Fibroblast of villous mesenchyme (primary cell): ENCODE measurements at regions not wholly inside any gene's neighbourhood (a gene's known extent, or its start where the extent isn't known, plus 50 kb on each side); places are given as distances from the start of the nearest gene placed in this dataset.

ENCODE experiments used
- DNase-seq: peaks from one replicate; pipeline ENCODE4 v3.0.0-alpha.2; 2010; ENCODE audit warnings: low read depth
- H3K4me3 ChIP-seq: 2 replicates; pipeline ENCODE4 v1.5.1; 2011; ENCODE audit warnings: low read depth, mild to moderate bottlenecking, low read length
- CTCF ChIP-seq: IDR thresholded peaks from 2 replicates; pipeline ENCODE4 v1.5.1; 2012; ENCODE audit warnings: low read depth, mild to moderate bottlenecking, low read length; ENCODE audit not compliant: insufficient read depth

GRCh38 chr22:44390613-44390970 is 77.8 kb upstream of the SHISAL1 start:
- no peak for DNase-seq
- no peak for TF ChIP-seq CTCF
- H3K4me3 ChIP-seq, result no peak overlapping the region

DNA sequence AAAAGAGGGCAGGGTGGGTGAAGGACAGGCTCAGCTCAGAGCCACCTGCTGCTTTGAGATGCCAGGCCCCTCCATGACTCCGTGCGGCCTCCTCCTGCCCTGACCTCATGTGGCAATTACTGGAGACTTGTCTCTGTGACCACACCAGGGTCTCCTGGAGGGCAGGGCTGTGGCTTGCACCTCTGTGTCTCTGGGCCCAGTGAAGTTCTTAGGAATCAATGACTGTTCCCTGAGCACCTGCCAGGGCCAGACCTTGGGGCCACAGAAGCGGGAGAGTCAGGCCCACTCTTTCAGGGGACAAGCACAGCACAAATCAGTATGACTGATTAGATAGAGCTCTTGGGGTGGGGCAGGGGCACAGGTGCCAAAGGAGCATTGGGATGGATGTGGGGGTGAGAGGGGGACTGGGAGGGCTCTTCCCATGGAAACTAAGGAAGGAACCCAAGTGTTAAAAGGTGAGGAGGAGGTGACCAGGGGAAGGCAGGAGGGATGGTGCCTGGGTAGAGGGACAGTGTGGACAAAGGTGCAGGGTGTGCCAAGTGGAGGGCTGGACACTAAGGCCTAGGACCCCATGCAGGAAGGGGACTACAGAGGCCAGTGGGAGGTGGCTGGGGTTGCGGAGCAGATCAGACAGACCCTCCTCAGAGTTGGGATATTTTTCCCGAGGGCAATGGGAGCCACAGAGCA is 77.3 kb upstream of the SHISAL1 start:
- H3K4me3 ChIP-seq, result no peak overlapping the region
- no peak for DNase-seq
- no peak for TF ChIP-seq CTCF

DNA sequence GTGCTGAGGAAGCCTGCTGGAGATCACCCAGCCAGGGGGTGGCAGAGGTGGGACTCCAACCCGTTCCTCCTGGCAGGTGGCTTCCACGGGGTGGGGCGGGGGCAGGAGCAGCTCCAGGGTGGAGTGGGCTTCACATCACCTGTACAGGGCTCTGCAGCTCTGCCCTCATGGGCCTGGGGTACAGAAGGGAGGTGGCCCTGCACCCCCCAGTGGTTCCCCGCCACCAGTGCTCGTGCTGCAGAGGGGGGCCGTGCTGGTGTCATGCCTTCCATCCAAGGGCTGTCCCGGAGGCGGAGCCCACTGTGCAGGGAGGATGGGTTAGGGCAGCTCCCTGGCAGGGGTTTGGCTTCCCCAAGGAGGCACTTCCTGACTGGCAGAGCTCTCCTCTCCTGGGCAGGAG is 76.4 kb upstream of the SHISAL1 start:
- TF ChIP-seq CTCF, result no peak
- H3K4me3 ChIP-seq, result no peak overlapping the region
- DNase-seq, result no peak

GRCh38 chr22:44387486-44387885 is 74.7 kb upstream of the SHISAL1 start:
- no peak for DNase-seq
- H3K4me3 ChIP-seq, result no peak overlapping the region
- no peak for TF ChIP-seq CTCF

- TF ChIP-seq CTCF, result no peak
- H3K4me3 ChIP-seq, result no peak overlapping the region
- no peak for DNase-seq
Observed at GRCh38 chr22:44386386-44387035, 73.8 kb upstream of the SHISAL1 start.

DNA sequence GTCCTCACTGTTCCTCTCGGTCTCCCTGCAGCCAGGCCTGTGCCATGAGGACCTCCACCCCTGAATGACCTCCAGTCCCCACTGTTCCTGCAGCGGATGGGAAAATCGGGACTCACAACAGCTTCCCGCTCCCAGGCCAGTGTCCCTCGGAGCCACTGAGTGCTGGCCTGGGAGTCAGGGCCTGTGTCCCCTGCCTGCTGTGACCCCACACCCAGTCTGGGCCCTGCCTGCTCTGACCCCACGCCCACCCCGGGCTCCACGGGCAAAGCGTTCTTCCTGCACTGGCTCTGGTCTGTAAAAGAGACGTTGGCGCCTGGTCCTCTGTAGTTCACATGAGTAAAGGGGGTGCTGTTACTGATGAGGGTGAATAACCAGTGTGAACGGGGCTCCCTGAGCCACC is 73.0 kb upstream of the SHISAL1 start:
- H3K4me3 ChIP-seq, result no peak overlapping the region
- TF ChIP-seq CTCF, result no peak
- DNase-seq, result no peak

GRCh38 chr22:44385296-44385610 is 72.5 kb upstream of the SHISAL1 start:
- no peak for DNase-seq
- TF ChIP-seq CTCF, result no peak
- H3K4me3 ChIP-seq, result no peak overlapping the region
